ENCODE measurements at regions not wholly inside any gene's neighbourhood (a gene's known extent, or its start where the extent isn't known, plus 50 kb on each side); places are given as distances from the start of the nearest gene placed in this dataset.

DNA sequence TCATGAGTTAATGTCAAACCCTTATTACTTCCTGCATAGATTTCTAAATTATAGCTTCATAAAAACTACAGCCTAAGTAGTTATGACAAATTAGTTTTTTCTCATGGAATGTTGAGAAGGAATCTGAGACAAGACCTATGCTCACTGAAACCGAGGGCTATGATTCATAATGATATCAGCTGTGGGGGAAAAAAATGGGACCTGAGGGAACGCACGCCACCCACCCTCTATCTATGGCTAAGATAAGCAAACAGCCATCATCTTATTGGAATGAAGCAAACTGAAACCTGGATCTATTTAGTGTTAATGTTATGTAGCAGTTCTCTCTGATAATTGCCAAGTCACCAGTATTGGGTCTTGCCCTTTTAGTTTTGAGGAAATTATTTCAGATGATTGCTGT is 906.9 kb upstream of the RAG2 start:
- no peak for DNase-seq
- Histone ChIP-seq H3K9me3 (replicated peaks) (no peaks in the 10 kb centered on the region), H3K4me3 (no peak overlapping the region), H3K4me1 (no peaks in the 10 kb centered on the region), H3K36me3 (no peaks in the 10 kb centered on the region), H3K27me3 (ENCODE audit: low read depth) (no peaks in the 10 kb centered on the region), H3K27ac (replicated peaks) (no peak overlapping the region)
- TF ChIP-seq, protein P1, sequence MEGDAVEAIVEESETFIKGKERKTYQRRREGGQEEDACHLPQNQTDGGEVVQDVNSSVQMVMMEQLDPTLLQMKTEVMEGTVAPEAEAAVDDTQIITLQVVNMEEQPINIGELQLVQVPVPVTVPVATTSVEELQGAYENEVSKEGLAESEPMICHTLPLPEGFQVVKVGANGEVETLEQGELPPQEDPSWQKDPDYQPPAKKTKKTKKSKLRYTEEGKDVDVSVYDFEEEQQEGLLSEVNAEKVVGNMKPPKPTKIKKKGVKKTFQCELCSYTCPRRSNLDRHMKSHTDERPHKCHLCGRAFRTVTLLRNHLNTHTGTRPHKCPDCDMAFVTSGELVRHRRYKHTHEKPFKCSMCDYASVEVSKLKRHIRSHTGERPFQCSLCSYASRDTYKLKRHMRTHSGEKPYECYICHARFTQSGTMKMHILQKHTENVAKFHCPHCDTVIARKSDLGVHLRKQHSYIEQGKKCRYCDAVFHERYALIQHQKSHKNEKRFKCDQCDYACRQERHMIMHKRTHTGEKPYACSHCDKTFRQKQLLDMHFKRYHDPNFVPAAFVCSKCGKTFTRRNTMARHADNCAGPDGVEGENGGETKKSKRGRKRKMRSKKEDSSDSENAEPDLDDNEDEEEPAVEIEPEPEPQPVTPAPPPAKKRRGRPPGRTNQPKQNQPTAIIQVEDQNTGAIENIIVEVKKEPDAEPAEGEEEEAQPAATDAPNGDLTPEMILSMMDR (IDR thresholded peaks at IDR 0.05; ENCODE audit: borderline replicate concordance), result no peak
- intact Hi-C loops (cut with micrococcal nuclease), result no loop called here

DNA sequence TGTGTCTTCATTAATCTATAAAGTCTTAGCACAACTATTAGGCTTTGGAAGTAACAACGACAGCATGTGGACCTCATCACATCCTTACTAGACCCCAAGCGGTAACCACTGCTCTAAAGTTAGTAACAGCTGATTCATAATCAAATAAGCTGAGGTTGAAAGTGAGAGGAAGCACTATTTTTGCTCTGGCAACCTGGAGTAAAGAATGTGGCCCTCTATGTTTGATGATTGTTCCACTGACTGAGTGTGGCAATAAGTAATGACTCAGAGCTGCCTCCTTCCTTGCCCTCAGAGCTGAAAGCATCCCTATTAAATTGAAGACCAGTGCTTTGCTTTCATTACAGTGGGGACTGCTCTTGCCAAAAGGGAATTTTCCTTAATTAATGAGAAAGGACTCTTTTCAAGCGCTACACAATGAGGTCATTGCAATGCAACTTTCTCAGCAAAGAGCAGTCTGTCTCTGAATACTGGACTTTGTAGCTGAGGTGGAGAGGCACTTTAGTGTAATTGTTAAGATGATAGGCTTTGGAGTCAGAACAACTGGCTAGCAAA is 906.1 kb upstream of the RAG2 start:
- Histone ChIP-seq H3K27ac (replicated peaks) (no peak overlapping the region), H3K9me3 (replicated peaks) (no peaks in the 10 kb centered on the region), H3K4me1 (no peaks in the 10 kb centered on the region), H3K27me3 (ENCODE audit: low read depth) (no peaks in the 10 kb centered on the region), H3K4me3 (no peak overlapping the region), H3K36me3 (no peaks in the 10 kb centered on the region)
- TF ChIP-seq, protein P1 (IDR thresholded peaks at IDR 0.05; ENCODE audit: borderline replicate concordance), result no peak
- DNase-seq, result no peak
- intact Hi-C loops (cut with micrococcal nuclease), result no loop called here

DNA sequence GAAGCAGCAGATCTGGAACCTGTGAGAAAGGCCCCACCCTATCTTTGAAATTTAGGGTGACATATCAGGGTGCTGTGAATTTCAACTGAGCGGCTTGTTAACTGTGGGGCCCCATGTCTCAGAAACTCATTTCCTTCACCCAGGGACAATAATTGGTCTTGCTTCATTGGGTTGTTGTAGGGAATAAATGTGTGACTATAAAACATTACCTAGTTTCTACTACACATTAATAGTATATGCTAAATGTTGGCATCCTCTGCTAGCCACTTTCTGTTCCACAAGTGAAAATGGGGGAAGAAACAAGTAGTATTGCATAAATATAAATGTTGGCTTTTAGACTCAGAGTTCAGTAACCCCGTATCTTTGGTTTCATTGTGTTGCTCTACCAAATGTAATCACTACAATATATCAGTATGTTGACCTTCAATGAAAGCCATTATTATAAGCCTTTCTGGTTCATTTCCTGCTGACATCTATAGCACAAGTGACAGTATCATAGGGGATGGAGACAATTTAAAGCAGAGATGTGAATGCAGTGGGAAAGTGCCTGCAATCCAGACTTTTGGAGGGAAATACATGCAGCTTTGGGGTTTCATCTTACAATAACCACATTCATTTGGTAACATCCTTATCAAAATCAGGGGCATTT is 905.5 kb upstream of the RAG2 start:
- Histone ChIP-seq H3K27me3 (ENCODE audit: low read depth) (no peaks in the 10 kb centered on the region), H3K4me3 (no peak overlapping the region), H3K27ac (replicated peaks) (no peak overlapping the region), H3K36me3 (no peaks in the 10 kb centered on the region), H3K4me1 (no peaks in the 10 kb centered on the region), H3K9me3 (replicated peaks) (no peaks in the 10 kb centered on the region)
- DNase-seq, result no peak
- intact Hi-C loops (cut with micrococcal nuclease), result no loop called here
- TF ChIP-seq, protein P1 (IDR thresholded peaks at IDR 0.05; ENCODE audit: borderline replicate concordance), result no peak

DNA sequence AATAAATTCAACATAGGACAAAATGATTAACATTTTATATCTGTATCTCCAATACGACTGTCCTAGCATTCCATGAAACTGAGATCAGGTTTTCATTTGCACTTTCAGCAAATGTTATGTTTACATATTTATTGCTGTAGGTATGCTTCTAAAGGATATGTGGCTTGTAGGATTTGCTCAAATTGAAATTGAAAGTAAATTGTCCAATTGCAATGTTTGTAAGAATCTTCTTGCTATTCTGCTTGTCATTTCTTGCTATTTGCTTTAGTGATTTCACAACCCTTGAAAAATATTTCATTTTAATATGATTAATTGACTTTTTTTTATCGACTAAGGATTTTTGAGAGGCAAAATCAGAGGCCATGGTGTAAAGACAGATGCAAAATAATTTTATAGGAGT is 904.2 kb upstream of the RAG2 start:
- no peak for DNase-seq
- Histone ChIP-seq H3K27me3 (ENCODE audit: low read depth) (no peaks in the 10 kb centered on the region), H3K9me3 (replicated peaks) (no peaks in the 10 kb centered on the region), H3K27ac (replicated peaks) (no peak overlapping the region), H3K4me3 (no peak overlapping the region), H3K36me3 (no peaks in the 10 kb centered on the region), H3K4me1 (no peaks in the 10 kb centered on the region)
- intact Hi-C loops (cut with micrococcal nuclease), result no loop called here
- TF ChIP-seq, protein P1 (IDR thresholded peaks at IDR 0.05; ENCODE audit: borderline replicate concordance), result no peak

DNA sequence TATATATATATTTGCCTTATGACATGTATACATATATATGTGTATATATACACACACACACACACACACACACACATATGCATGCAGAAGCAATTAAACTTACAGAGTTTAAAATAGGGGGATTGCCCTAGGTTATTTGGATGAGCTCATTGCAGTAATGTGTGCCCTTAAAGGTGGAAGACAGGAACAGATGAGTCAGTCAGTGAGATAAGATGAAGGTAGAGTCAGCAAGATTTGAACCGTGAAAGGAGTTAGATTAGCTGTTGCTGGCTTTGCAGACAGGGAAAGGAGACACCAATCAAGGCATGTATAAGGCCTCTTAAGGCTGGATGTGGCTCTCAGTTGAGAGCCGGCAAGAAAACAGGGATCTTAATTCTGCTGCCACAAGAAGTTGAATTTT is 902.4 kb upstream of the RAG2 start:
- no peaks in the 10 kb centered on the region for H3K9me3 ChIP-seq (replicated peaks)
- H3K27me3 ChIP-seq (ENCODE audit: low read depth), result no peaks in the 10 kb centered on the region
- no peaks in the 10 kb centered on the region for H3K36me3 ChIP-seq
- no peak overlapping the region for H3K27ac ChIP-seq (replicated peaks)
- TF ChIP-seq, protein P1 (IDR thresholded peaks at IDR 0.05; ENCODE audit: borderline replicate concordance), result no peak
- intact Hi-C loops (cut with micrococcal nuclease), result no loop called here
- H3K4me1 ChIP-seq, result no peaks in the 10 kb centered on the region
- H3K4me3 ChIP-seq, result no peak overlapping the region
- DNase-seq, result no peak

All from left ventricle myocardium inferior (tissue), 1 donor.